OCI-LY3 (cell line): ENCODE measurements at regions not wholly inside any gene's neighbourhood (a gene's known extent, or its start where the extent isn't known, plus 50 kb on each side); places are given as distances from the start of the nearest gene placed in this dataset.

Experiments
- CTCF ChIP-seq: fragments of 200-600, 300-600 bp; sonication (generic); IDR thresholded peaks from 2 replicates; pipeline ENCODE4 v1.5.1; 2014; ENCODE audit warnings: antibody characterized with exemption, low read length, low read depth
- EZH2phosphoT487 ChIP-seq: fragments of 200-600 bp; shearing (Covaris generic); IDR thresholded peaks from 2 replicates; pipeline ENCODE4 v1.6.1; 2018; ENCODE audit warnings: antibody characterized with exemption, mixed run types, low read depth

GRCh38 chr14:83126076-83126475 is 1592.4 kb upstream of the SEL1L start:
- TF ChIP-seq CTCF (no peak), EZH2phosphoT487 (no peak)
